HG03064 (cell line): ENCODE measurements at regions not wholly inside any gene's neighbourhood (a gene's known extent, or its start where the extent isn't known, plus 50 kb on each side); places are given as distances from the start of the nearest gene placed in this dataset.

Experiments
- ATAC-seq: cut with Tn5 transposase; IDR thresholded peaks from one replicate; pipeline ENCODE4 v1.9.1; 2021; ENCODE audit warnings: low read depth; ENCODE audit not compliant: unreplicated experiment

DNA sequence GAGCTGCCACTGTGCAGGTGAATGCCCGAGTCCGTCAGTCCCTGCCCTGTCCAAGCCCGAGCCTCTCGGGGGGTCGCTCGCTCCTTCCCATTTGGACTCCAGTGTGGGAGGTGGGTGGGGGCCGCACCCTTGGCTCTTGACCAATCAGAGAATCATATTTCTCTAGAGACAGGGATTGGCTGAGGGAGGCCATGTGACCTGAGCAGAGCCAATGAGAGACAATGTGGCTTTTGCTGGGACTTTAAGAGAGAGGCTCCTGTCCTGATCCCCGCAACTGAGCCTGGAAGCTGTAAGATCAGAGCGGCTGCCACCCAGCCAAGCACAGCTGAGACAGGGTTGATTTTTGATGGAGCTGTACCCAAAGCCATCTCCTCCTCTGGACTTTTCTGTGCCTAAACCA is 199.3 kb downstream of the TFAP2C start:
- ATAC-seq: no peak

DNA sequence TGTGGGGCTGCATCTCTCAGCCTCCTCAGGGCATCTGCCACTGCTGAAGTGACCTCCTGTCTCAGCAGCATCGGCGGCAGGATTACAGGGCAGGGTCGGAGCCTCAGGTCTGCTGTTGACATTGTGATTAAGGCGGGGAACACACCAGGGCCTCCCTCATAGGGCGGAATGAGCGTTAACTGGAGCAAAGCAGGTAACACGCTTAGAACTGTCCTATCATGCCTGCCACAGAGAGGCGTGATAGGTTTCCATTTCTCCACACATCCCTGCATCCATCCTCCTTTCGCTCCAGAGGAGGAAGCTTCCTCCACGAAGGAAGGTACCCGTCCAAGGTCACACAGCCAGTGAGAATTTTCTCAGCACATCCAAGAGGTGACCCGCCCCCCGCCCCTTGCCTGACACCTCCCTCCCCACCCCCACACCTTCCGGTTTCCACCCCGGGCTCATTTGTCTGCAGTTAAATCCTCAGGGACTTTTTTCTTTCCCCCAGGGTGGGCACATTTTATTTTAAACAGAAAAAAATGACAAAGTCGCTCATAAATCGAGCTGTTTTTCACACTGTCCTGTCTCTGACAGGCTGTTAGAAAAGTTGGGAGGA is 200.8 kb downstream of the TFAP2C start:
- ATAC-seq: no peak

DNA sequence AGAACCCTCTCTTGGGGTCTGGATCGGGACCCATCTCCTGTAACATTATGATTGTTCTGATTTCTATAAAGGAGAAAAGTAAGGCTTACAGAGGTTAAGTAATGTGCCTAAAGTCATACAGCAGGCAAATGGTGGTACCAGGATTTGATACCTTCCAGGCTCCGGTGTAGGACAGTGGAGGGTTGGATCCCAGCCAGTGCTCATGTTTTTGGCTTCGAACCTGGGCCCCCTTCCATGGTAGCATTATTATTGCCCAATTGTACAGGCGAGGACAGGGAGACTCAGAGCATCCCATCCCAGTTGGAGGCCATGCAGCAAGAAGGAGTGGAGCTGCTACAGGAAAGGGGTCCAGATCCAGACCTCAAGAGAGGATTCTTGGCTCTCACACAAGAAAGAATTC is 202.7 kb downstream of the TFAP2C start:
- no peak for ATAC-seq

DNA sequence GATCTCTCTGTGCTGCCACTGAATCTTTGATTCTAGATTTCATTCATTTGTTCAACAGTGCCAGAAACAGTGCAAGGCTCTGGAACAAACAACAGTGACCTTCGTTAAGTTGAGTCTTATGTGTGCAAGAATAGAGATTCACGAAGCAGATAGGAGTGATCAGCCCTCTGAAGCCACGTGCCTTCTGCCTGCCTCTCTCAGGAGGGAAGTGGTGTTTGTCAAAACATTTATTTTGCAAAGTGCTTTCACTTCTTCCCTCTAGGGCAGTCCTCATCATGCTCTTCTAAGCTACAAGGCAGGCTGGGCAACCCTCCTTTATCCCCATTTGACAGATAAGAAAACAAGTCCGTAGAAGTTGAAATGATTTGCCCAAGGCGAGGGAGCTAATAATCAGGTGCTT is 204.3 kb downstream of the TFAP2C start:
- no peak for ATAC-seq

DNA sequence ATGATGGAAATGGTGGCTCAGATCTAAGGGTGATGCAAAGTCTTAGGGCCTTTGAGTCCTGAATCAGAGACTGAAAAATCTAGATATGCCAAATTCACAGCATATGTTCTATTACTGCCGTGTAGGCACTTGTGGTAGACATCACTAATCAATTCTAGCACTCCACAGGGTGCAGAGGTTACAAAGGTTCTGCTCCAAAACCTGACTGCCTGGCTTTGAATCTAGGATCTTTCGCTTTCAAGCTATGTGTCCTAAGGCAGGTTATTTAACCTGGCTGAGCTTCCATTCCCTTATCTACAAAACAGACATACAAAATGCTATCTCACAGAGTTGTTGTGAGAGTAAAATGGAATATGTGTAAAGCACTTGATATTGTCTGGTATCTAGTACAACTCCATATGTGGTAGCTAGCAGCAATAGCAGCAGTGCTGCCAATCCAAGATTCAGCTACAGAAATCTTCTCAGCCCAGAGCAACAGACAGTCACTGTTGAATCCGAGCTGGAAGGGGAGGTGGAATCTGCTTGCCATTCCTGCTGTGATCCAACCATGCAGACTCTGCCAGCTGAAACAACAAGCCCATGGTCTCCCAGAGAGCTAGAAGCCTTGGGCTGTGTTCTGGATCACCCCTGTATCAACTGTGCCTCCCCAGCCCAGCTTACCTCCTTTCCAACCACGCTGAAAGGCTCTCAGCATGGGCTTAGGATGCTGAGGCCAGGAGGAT is 206.9 kb downstream of the TFAP2C start:
- ATAC-seq: no peak

DNA sequence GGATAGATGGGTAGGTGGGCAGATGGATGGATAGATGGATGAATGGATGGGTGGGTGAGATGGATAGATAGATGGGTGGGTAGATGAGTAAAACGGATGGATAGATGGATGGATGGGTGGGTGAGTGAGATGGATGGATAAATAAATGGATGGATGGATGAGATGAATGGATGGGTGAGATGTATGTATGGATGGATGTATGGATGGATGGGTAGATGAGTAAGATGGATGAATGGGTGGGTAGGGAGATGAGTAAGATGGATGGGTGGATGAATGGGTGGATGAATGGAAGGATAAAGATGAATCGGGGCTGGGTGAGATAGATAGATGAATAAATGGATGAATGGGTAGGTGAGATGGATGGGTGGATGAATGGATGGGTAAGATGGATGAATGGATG is 210.1 kb downstream of the TFAP2C start:
- ATAC-seq: no peak

DNA sequence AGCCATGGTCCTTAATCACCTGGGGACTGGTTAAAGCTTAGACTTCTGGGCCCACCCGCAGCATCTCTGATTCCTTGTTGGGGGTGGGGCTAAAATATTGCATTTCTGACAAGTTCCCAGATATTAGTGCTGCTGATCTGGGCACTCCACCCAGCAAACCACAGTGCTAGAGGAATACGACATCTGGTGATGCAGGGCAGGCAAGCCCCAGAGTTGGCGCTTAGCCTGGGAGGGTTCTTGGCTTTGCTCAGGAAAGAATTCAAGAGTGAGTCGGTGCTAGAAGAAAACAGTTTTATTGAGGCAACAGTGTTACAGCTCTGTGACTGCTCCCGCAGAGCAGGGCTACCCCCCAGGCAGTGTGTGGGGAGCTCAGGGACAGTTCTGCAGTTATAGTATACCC is 210.7 kb downstream of the TFAP2C start:
- ATAC-seq: no peak

DNA sequence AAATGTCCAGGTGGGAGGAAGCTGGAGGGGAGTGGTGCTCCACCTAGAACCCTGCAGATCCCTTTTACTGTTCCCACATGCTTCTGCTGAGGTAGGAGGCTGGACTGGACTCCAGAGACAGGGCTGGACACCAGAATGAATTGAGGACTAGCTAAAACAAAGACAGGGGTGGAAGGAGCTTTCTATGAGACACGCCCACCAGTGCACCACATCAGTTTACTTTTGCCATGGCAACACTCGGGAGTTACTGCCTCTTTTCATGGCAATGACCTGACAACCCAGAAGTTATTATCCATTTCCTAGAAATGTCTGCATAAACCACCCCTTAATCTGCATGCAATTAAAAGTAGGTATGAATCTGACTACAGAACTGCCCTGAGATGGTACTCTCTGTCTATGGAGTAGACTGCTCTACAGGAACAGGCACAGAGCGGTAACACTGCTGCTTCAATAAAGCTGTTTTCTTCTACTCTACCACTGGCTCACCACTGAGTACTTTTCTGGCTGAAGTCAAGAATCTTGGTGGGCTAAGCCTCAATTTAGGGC is 211.7 kb downstream of the TFAP2C start:
- no peak for ATAC-seq

DNA sequence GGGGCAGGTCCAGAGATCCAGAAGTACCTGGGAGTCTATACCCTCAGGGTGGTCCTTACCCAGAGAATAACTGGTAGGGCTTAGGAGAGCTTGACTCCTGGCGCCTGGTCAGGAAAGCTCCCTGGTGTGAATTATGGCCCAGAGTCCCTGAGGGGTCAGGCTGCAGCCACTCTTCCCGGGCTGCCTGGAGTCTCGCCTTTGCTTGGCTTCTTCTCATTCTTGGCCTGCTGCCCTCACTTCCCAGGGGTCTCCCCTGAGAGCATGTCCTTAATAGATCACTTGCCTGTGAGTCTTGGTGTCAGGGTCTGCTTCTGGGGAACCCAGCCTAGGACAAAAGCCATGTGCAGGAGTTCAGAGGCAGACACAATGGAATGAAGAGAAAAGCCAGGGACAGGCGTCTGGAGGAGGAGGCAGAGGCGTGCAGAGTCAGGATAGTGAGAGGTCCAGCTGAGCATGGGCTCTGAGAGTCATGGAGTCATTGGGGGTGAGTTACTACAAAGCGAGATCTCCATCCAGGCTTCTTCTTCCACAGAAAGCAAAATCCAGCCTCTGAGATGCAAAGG is 212.3 kb downstream of the TFAP2C start:
- no peak for ATAC-seq

DNA sequence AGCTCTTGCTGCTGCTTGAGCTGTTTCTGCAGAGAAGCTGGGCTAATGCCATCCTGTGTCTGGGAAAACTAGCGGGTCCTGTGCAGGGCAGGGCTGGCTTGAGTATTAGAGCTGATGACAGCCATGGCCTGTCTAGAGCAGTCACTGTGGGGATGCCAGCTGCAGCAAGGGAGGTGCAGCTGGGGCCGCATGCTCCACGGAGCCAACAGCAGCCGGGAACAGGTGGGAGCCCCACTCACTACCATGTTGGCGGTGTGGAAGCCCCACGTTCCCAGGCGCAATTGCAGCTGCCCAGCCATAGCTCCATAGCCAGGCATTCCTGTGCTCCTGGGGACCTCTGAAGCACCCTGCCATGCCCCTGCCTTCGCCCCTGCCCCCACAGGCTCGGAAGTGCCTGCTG is 212.9 kb downstream of the TFAP2C start:
- ATAC-seq: no peak

DNA sequence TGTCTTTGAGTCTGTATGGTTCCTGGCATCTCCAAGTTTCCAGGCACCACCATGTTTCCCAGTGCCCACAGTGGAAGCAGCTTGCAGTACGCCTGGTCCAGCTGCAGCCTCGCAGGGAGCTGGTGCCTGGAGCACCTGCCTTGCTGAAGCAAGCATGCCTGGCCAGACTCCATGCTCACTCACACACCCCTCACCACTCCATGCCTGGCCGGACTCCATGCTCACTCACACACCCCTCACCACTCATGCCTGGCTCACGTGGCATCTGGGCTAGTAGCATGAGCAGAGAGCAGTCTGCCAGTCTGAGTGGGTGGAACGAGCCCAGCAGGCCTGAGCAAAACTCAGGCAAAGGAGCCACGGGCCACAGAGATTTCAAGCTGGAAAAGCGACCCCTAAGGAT is 214.3 kb downstream of the TFAP2C start:
- ATAC-seq: no peak

DNA sequence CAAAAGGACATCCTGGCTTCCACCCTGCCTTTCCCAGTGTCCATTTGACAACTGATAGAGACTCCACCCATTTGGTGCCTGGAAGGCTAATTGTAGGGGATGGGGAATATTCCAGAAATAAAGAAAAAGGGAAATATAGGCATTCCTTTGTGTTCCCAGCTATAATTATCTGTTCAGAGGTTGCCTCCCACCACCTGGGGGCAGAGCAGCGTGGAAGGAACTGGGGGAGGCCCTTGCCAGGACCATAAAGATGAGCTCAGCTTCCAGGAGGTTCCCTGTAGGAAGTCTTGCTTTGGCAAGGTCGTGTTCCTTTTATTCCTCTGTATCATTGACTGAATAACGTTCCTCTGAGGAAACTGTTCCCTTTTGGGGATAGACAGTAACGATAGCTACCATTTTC is 214.7 kb downstream of the TFAP2C start:
- no peak for ATAC-seq

DNA sequence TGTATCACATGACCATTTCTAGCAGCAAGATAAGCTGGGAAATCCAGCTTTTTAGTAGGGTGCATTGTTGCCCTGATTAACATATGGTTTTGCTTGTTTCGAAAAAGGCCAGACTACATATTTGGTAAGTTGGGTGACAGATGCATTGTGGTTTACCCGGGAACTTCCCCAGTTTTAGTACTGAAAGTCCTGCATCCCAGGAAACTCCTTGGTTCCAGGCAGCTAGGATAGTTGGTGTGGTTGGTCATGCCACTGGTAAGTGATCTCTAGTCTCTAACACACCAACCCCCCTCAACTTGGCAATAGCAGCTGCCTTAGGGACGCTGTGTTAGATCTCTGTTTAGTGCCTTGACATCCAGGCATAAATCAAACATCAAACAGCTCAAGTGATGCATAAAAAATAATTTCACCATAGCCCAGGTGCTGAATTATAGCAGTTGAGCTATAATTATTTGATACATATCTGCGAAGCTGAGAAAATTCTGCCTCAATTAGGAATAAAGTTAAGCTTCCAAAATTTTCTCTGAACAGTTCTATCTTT is 216.5 kb downstream of the TFAP2C start:
- no peak for ATAC-seq

DNA sequence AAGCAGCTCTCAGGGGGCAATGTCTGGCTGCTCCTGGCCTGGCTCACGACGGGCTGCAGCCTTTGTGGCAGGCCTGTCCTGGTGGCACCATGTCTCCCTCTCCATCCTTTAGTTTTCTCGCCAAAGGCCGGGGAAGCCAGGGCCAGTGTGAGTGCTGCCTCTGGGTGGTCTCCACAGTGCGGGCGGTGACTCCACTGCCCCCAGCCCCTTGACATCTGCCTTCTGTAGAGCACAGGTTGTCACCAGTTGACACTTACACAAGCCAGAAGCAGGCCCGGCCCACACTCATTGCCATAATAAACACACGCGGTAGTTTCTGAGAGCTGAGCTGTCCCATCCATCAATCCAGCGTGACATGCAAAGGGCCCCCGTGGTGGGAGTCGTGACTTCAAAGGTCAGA is 219.5 kb downstream of the TFAP2C start:
- no peak for ATAC-seq

DNA sequence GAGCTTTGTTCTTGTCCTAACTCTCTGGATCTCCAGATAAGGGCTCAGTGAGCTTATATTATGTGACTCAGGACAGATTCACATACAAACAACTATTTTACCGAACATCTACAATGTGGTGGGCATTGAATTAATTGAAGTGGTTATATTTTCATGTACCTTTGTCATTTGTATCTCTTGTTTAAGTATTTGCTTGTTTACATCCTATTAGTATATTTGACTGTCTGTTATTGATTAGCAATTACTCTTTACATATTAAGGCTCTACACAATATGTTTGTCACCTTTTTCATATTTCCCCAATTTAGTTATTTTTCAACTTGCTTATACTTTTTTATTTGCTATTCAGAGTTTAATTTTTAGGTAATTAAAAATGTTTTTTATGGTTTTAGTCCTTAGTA is 222.4 kb downstream of the TFAP2C start:
- ATAC-seq: no peak

DNA sequence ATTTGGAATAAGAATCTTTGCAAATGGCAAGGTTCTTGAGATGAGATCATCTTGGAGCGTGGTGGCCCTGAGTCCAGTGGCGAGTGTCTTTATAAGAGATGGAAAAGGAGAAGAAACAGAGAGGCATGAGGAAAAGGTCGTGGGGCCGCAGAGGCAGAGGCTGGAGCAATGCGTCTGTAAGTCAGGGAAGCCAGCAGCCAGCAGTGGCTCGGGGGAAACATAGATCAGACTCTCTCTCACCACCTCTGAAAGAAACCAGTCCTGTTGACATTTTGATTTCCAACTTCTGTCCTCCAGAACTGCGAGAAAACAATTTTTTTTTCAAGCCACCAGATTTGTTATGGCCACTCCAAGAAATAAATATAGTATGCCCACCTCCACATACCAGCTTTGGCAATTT is 226.6 kb downstream of the TFAP2C start:
- no peak for ATAC-seq

DNA sequence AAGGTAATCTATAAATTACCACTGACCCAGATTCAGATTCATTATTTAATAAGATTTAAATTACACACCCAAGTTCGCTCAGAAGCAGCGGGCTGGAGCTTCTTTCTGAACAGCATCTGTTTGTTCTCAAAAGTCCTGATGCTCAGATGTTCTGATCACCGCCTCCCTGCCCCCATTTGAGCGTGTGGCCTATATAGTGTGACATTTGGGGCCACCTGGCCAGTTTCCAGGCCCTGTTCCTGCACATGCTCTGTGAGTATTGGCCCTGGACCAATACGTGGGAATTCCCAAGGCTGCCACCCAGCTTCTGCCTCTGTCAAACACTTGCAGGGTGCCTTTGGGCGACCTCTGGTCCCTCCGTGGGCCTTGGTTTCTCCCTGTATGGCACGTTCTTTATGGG is 228.8 kb downstream of the TFAP2C start:
- ATAC-seq: no peak

DNA sequence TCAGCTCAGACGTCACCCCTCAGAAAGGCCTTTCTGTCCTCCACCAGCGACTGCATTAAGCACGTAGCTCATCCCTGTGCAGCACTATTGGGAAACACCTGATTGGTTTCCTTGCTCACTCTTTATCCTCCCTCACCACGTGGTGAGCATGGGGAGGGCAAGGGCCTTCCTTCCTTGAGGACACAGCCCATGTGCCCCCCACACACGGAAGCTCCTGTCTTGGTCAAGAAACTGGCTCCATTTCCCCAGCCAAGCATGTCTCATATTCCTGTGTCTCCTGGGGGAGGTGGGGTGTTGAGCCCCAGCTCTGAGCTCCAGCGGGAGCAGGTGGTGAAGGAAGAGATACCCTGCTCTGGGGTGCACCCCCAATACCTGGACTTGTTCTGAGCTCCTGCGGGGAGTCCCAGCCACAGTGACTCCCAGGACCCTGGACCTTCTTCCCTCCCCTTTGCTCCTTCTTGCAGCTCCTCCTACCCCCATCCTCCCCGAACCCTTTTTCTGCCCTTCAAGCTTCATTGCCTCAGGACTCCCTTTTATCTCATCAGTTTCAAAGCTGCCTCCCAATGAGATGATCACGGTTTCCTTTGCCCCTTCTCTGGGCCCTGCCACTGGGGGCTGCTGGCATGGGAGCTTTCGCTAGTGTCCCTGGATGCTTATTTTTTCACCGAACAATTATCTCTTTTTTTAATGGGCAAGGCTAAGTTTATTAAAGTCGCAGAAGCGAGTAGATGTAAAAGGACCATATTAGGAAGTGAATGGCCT is 230.1 kb downstream of the TFAP2C start:
- ATAC-seq: no peak

DNA sequence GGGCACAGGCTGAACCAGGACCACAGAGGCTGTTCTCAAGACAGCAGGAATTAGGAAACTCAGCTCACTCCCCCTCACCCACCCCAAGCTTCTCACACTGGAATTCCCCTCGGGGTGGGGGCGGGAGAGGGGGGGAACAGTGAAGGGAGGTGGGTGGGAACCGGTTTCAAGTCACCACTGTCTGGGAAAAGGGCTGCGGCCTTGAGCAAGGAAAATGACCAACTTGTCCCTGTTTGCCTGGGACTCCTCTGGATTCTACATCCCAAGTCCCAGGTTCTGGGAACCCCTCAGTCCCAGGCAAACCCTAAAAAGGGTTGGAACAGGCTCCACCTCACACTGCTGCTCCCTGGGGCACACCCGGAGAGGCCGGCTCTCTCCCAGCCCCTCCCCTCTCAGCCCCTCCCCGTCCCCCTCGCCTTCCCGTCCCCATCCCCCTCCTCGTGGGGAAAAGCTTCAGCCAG is 230.7 kb downstream of the TFAP2C start:
- no peak for ATAC-seq

DNA sequence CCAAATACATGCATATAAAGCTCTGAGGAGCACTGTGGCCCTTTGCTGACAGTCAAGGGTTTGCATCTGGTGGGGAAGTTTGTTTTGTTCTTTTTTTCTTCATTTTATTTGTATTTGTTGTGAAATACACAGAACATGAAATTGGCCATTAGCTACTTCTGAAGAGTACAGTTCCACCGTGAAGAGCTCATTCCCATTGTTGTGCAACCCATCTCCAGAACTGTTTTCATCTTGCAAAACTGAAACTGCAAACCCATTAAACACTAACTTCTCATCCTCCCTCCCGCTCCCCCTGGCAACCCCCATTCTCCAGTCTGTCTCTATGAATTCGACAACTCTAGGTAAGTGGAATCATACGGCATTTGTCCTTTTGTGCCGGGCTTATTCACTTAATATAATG is 231.3 kb downstream of the TFAP2C start:
- ATAC-seq: no peak

DNA sequence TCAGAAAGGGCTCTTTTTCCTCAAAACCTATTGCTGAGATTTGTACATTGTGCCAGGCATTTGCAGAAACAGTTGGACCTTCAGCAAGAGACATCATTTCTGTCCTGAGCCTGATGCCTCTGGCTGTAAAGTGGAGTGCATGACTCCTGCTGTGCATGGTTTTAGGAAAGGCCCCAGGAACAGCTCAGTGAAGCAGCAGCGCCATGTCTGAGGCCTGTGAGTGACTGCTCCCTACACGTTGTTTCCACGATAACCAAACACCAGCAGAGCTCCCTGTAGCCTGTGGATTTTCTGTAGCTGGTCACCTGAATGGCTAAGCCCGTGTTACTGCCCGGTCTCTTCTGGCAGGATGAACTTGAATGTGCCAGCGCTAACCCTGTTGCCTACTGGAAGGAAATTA is 232.5 kb downstream of the TFAP2C start:
- no peak for ATAC-seq
